HEK293 (cell line): ENCODE measurements at regions not wholly inside any gene's neighbourhood (a gene's known extent, or its start where the extent isn't known, plus 50 kb on each side); places are given as distances from the start of the nearest gene placed in this dataset.

Source experiments
- CTCF ChIA-PET: fragments of 350-600 bp; formaldehyde crosslinking; extraction: SDS; loops from one replicate; lab custom pipeline; 2021; ENCODE audit warnings: antibody characterized with exemption; lab: Yijun Ruan, JAX
- POLR2A ChIA-PET: fragments of 300-600 bp; formaldehyde crosslinking; extraction: SDS; loops from one replicate; lab custom pipeline; 2020; ENCODE audit warnings: antibody characterized with exemption, inconsistent platforms; lab: Yijun Ruan, JAX
- H3K27ac ChIP-seq: fragments of 200-500 bp; sonication (Bioruptor generic); 2 replicates; pipeline ENCODE4 v1.5.1; 2014; ENCODE audit warnings: low read depth, low read length, control low read depth, inconsistent platforms; ENCODE audit errors: extremely low read depth
- H3K36me3 ChIP-seq, 2 experiments: fragments of 200-500 bp in 1 of 2; sonication (Bioruptor generic) in 1 of 2; 1 replicate in 1 of 2; 2 replicates in 1 of 2; pipeline ENCODE4 v1.5.1; 2014 to 2017; ENCODE audit warnings: inconsistent platforms in 2 of 2, low read length in 2 of 2; ENCODE audit not compliant: control insufficient read depth in 2 of 2, insufficient read depth in 1 of 2
- H3K4me1 ChIP-seq: fragments of 200-500 bp; sonication (Bioruptor generic); 2 replicates; pipeline ENCODE4 v1.5.1; 2014; ENCODE audit warnings: mild to moderate bottlenecking, low read length, inconsistent platforms; ENCODE audit not compliant: control insufficient read depth, insufficient read depth
- H3K4me3 ChIP-seq: 2 replicates; pipeline ENCODE4 v1.5.1; 2011; ENCODE audit warnings: low read depth, mild to moderate bottlenecking, control low read depth, low read length, moderate library complexity
- H3K9me3 ChIP-seq: fragments of 200-500 bp; sonication (Bioruptor generic); 2 replicates; pipeline ENCODE4 v1.5.1; 2014; ENCODE audit warnings: low read depth, low read length, inconsistent platforms; ENCODE audit not compliant: control insufficient read depth, insufficient read depth
- GFI1B ChIP-seq: fragments of 450-650 bp; formaldehyde crosslinking; IDR thresholded peaks from 2 replicates; pipeline ENCODE4 v1.5.1; 2016; ENCODE audit warnings: missing biosample characterization, missing genetic modification characterization
- INSM2 ChIP-seq: fragments of 450-650 bp; formaldehyde crosslinking; IDR thresholded peaks from 2 replicates; pipeline ENCODE4 v1.5.1; 2016; ENCODE audit warnings: missing biosample characterization, missing genetic modification characterization
- KLF16 ChIP-seq: fragments of 450-650 bp; formaldehyde crosslinking; IDR thresholded peaks from 2 replicates; pipeline ENCODE4 v1.5.1; 2017; ENCODE audit warnings: missing biosample characterization, missing genetic modification characterization
- KLF8 ChIP-seq: fragments of 450-650 bp; formaldehyde crosslinking; IDR thresholded peaks from 2 replicates; pipeline ENCODE4 v1.5.1; 2016; ENCODE audit warnings: missing biosample characterization, missing genetic modification characterization
- MYNN ChIP-seq: fragments of 450-650 bp; formaldehyde crosslinking; IDR thresholded peaks from 2 replicates; pipeline ENCODE4 v1.5.1; 2016; ENCODE audit warnings: missing biosample characterization, missing genetic modification characterization, borderline replicate concordance
- REPIN1 ChIP-seq: fragments of 450-650 bp; formaldehyde crosslinking; IDR thresholded peaks from 2 replicates; pipeline ENCODE4 v1.5.1; 2017; ENCODE audit warnings: missing biosample characterization, missing genetic modification characterization, low read depth
- SETDB1 ChIP-seq: IDR thresholded peaks from one replicate; pipeline ENCODE4 v1.6.1; 2017; ENCODE audit warnings: mild to moderate bottlenecking, low read length, moderate library complexity, mixed read lengths; ENCODE audit not compliant: insufficient read length
- TSHZ1 ChIP-seq: fragments of 450-650 bp; formaldehyde crosslinking; IDR thresholded peaks from 2 replicates; pipeline ENCODE4 v1.5.1; 2016; ENCODE audit warnings: missing biosample characterization, missing genetic modification characterization, borderline replicate concordance
- ZBTB48 ChIP-seq: fragments of 450-650 bp; formaldehyde crosslinking; IDR thresholded peaks from 2 replicates; pipeline ENCODE4 v1.5.1; 2016; ENCODE audit warnings: missing biosample characterization, missing genetic modification characterization
- ZBTB49 ChIP-seq: fragments of 450-650 bp; formaldehyde crosslinking; IDR thresholded peaks from 2 replicates; pipeline ENCODE4 v1.5.1; 2016; ENCODE audit warnings: missing biosample characterization, missing genetic modification characterization, low read depth
- ZFP3 ChIP-seq: fragments of 450-650 bp; formaldehyde crosslinking; IDR thresholded peaks from 2 replicates; pipeline ENCODE4 v1.5.1; 2016; ENCODE audit warnings: low read depth, missing biosample characterization, missing genetic modification characterization
- ZNF114 ChIP-seq: fragments of 450-650 bp; formaldehyde crosslinking; IDR thresholded peaks from 2 replicates; pipeline ENCODE4 v1.5.0; 2017; ENCODE audit warnings: missing biosample characterization, missing genetic modification characterization
- ZNF23 ChIP-seq: fragments of 450-650 bp; formaldehyde crosslinking; IDR thresholded peaks from 2 replicates; pipeline ENCODE4 v1.5.1; 2016; ENCODE audit warnings: missing biosample characterization, missing genetic modification characterization, borderline replicate concordance
- ZNF248 ChIP-seq: fragments of 450-650 bp; formaldehyde crosslinking; IDR thresholded peaks from 2 replicates; pipeline ENCODE4 v1.5.1; 2017; ENCODE audit warnings: missing biosample characterization, missing genetic modification characterization
- ZNF26 ChIP-seq: fragments of 450-650 bp; formaldehyde crosslinking; IDR thresholded peaks from 2 replicates; pipeline ENCODE4 v1.5.1; 2016; ENCODE audit warnings: missing biosample characterization, missing genetic modification characterization
- ZNF280C ChIP-seq: fragments of 450-650 bp; formaldehyde crosslinking; IDR thresholded peaks from 2 replicates; pipeline ENCODE4 v1.5.1; 2016; ENCODE audit warnings: missing biosample characterization, missing genetic modification characterization
- ZNF354C ChIP-seq: fragments of 450-650 bp; formaldehyde crosslinking; IDR thresholded peaks from 2 replicates; pipeline ENCODE4 v1.5.1; 2016; ENCODE audit warnings: missing biosample characterization, missing genetic modification characterization, low read depth, borderline replicate concordance
- ZNF394 ChIP-seq: fragments of 450-650 bp; formaldehyde crosslinking; IDR thresholded peaks from 2 replicates; pipeline ENCODE4 v1.5.1; 2016; ENCODE audit warnings: missing biosample characterization, missing genetic modification characterization, mild to moderate bottlenecking, moderate library complexity, borderline replicate concordance
- ZNF558 ChIP-seq: fragments of 450-650 bp; formaldehyde crosslinking; IDR thresholded peaks from 2 replicates; pipeline ENCODE4 v1.5.1; 2016; ENCODE audit warnings: missing biosample characterization, missing genetic modification characterization
- ZNF560 ChIP-seq: fragments of 450-650 bp; formaldehyde crosslinking; IDR thresholded peaks from 2 replicates; pipeline ENCODE4 v1.5.1; 2017; ENCODE audit warnings: missing biosample characterization, missing genetic modification characterization, borderline replicate concordance
- ZNF623 ChIP-seq: fragments of 450-650 bp; formaldehyde crosslinking; IDR thresholded peaks from 2 replicates; pipeline ENCODE4 v1.5.1; 2016; ENCODE audit warnings: missing biosample characterization, missing genetic modification characterization
- ZNF747 ChIP-seq: fragments of 450-650 bp; formaldehyde crosslinking; IDR thresholded peaks from 2 replicates; pipeline ENCODE4 v1.5.1; 2016; ENCODE audit warnings: missing biosample characterization, missing genetic modification characterization
- ZSCAN16 ChIP-seq: fragments of 450-650 bp; formaldehyde crosslinking; IDR thresholded peaks from 2 replicates; pipeline ENCODE4 v1.5.1; 2016; ENCODE audit warnings: missing biosample characterization, missing genetic modification characterization
- TF ChIP-seq, protein P1 (sequence below): fragments of 450-650 bp; formaldehyde crosslinking; IDR thresholded peaks from 2 replicates; pipeline ENCODE4 v1.5.1; 2016; ENCODE audit warnings: missing biosample characterization, missing genetic modification characterization, low read depth

DNA sequence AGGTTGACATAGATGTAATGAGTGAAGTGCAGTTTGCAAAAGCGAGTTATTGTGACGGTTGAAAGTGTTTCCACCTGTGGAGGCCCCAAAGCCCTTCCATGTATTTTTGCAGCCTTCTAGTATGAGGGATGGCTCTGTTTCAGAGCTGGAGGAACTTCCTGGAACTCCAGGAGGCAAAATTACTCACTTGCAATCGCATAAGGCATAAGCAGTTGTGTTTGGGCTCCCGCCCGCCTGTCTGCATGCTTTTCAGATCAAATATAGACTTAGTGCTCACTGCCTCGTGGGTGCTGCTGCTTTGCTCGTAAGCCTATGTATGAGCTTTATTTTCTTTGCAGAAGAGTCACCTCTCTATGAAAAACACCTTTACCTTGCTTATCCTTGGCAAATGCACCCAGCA is 146.8 kb upstream of the LARGE1 start (continued):
- no peak for TF ChIP-seq ZBTB49
- no peak for TF ChIP-seq ZNF23 (tag by site-specific recombination)
- TF ChIP-seq GFI1B (tag by site-specific recombination), result no peak
- TF ChIP-seq REPIN1 (tag by site-specific recombination), result no peak
- TF ChIP-seq KLF8 (tag by site-specific recombination), result no peak
- TF ChIP-seq ZNF558, result no peak
- TF ChIP-seq ZNF26 (tag by site-specific recombination), result no peak
- no peak for TF ChIP-seq ZNF280C (tag by site-specific recombination)
- TF ChIP-seq, protein P1, sequence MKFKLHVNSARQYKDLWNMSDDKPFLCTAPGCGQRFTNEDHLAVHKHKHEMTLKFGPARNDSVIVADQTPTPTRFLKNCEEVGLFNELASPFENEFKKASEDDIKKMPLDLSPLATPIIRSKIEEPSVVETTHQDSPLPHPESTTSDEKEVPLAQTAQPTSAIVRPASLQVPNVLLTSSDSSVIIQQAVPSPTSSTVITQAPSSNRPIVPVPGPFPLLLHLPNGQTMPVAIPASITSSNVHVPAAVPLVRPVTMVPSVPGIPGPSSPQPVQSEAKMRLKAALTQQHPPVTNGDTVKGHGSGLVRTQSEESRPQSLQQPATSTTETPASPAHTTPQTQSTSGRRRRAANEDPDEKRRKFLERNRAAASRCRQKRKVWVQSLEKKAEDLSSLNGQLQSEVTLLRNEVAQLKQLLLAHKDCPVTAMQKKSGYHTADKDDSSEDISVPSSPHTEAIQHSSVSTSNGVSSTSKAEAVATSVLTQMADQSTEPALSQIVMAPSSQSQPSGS (tag by site-specific recombination), result no peak

DNA sequence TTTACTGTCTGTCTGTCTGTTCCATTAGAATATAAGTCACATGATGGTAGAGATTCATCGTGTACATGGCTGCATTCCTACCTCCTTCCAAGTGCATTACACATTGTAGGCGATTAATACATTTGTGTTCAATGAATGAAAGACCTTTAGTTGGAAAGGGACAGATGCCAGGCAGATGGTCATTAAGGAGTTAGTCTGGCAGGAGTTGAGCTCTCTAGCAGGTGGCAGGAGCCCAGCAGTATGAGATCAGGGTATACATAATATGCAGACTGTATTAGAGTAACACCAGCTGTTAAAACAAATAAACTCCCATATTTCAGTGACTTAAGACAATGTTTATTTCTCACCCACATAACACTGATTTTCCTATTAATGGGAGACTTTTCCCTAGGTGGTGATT is 147.7 kb upstream of the LARGE1 start:
- Histone ChIP-seq H3K4me3 (no peak overlapping the region), H3K36me3 (no peaks in the 10 kb centered on the region), H3K4me1 (no peaks in the 10 kb centered on the region), H3K27ac (no peak overlapping the region), H3K9me3 (no peaks in the 10 kb centered on the region)
- POLR2A ChIA-PET, result no interaction called here
- CTCF ChIA-PET, result interaction anchor here (0.7 to 1.3 kb wide), 2 partner anchors 30 to 168 kb away, joined by 3 read pairs; no protein-coding TSS in a partner anchor
- TF ChIP-seq KLF16 (tag by site-specific recombination) (no peak), ZNF248 (tag by site-specific recombination) (no peak), MYNN (tag by site-specific recombination) (no peak), ZFP3 (tag by site-specific recombination) (no peak), ZNF560 (no peak), ZNF747 (no peak), SETDB1 (no peak), INSM2 (tag by site-specific recombination) (no peak), ZNF114 (tag by site-specific recombination) (no peak), ZSCAN16 (tag by site-specific recombination) (no peak), TSHZ1 (no peak), ZBTB48 (tag by site-specific recombination) (no peak), ZNF394 (tag by site-specific recombination) (no peak), ZNF354C (tag by site-specific recombination) (no peak), ZNF623 (tag by site-specific recombination) (no peak)
